PC-9 (cell line): ENCODE measurements at regions not wholly inside any gene's neighbourhood (a gene's known extent, or its start where the extent isn't known, plus 50 kb on each side); places are given as distances from the start of the nearest gene placed in this dataset.

Experiments used
- CTCF ChIP-seq: fragments of 200-600 bp; sonication (generic); conservative IDR thresholded peaks from 2 replicates; pipeline ENCODE4 v1.6.1; 2017; ENCODE audit warnings: mixed run types, antibody characterized with exemption, mild to moderate bottlenecking, moderate library complexity
- EZH2 ChIP-seq: fragments of 200-600 bp; sonication (generic); IDR thresholded peaks from 2 replicates; pipeline ENCODE4 v1.8.0; 2017; ENCODE audit warnings: antibody characterized with exemption, low read depth

- no peak for TF ChIP-seq CTCF
- no peak for TF ChIP-seq EZH2
Observed at GRCh38 chr5:3659907-3660306, 64.3 kb downstream of the IRX1 start.
